NCI-H1417 (cell line): ENCODE measurements at regions not wholly inside any gene's neighbourhood (a gene's known extent, or its start where the extent isn't known, plus 50 kb on each side); places are given as distances from the start of the nearest gene placed in this dataset.
"Not testable (repeated sequence)": the region's sequence is repeated elsewhere in the genome, so short reads cannot be mapped to it uniquely, and the experiment has no call there.

ENCODE experiments used
- DNase-seq, 3 experiments: peaks; one replicate each; lab custom pipeline; 2025; lab: John Stamatoyannopoulos, UW

DNA sequence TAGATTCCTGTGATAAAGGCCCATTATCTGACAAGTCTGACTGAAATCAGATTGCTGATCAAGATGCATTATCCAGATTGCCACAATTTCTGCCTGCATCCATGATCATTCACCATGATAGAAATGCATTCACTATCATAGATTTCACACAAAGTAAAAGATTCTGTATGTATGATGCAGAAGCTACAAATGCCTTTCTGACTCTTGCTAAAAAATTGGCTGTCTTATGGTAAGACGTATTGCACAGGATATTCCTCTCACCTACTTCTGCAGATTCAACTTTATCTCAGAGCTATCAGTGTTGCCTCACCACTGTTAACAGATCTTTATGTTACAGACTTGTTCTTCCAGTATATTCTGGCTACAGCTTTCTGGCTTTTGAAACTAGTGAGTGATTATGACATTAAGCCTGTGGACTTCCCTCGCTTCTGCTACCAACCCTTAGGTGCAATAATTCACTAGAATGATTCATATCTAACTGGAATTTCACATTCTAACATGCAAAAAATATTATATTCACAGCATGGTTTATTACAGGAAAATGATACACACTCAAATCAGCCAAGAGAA is 955.3 kb downstream of the EPHA3 start:
- DNase-seq: no peak

DNA sequence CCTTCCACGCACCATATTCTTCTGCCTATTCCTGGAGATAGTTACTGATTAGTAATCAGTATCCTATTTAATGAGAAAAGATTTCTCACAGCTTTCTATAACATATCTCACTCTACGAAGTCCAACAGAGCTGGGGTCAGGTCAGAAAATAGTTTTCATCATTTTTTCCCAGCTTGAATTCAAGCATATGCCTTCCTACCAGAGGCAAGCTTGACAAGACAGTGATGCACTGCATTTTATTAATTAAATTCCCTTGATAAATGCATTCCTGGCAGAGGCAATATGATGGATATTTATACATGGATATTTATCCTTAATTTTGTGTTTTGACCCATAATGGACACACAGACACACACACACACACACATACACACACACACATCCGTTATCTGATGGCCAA is 961.4 kb downstream of the EPHA3 start:
- DNase-seq: no peak

DNA sequence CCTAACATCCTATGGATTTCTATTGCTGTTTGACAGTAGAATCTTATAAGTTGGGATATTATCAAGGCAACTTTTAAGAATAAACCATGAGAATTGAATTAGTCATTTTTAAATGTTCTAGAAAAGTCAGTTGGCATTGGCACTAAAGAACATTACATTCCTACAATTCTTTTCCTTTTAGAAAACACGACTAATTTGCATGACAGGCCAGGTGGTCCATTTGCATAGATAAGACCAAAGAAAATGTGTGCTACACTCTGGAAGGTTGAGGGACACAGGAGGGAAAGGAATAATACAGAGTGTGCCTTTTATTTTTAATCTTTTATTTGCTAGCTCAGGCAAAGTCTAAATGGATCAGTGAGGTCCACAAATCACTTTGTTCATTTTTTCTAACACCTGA is 962.3 kb downstream of the EPHA3 start:
- DNase-seq: no peak

DNA sequence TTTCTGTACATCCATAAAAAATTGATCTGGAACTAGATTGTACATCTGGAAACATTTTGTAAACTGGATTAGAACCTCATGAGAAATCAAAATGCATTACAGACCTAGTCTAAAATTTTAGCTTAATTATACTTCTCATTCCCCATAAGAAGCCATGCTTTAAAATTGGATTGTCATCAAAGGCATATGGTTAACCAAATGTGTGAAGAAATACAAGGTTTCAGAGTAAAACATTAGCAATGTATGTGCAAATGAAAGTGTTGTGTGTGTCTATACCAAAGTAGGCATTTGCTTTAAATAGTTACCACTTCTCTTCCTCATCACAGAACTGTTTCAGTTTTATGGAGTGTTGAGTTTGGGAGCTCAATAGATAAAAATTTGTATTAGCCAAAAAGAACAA is 968.7 kb downstream of the EPHA3 start:
- no peak for DNase-seq

DNA sequence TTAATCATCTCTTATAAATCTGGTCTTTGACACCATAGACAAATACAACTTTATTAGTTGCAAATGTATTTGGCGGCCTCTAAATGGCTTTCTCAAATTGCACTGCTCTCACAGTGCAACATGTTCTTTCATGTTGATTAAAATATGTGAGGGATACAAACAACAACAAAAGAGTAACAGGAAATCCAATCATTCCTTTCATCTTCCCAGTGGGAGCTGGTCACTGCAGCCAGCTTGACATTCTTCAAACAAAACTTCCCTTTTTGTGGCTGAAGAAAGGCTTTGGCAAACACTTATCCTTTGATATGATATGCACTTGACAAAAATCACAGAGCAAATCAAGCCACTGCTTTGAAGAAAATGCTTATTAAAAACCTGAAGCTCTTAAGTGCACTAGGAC is 973.6 kb downstream of the EPHA3 start:
- DNase-seq: peak in 2 of 3 experiments; percentile 22 to 76

DNA sequence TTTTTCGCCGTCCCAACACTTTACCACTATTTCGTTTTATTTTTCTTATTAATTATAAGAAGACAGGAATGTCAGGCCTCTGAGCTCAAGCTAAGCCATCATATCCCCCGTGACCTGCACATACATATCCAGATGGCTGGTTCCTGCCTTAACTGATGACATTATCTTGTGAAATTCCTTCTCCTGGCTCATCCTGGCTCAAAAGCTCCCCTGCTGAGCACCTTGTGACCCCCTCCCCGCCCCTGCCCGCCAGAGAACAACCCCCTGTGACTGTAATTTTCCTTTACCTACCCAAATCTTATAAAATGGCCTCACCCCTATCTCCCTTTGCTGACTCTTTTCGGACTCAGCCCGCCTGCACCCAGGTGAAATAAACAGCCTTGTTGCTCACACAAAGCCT is 978.9 kb downstream of the EPHA3 start:
- not testable (repeated sequence) for DNase-seq

DNA sequence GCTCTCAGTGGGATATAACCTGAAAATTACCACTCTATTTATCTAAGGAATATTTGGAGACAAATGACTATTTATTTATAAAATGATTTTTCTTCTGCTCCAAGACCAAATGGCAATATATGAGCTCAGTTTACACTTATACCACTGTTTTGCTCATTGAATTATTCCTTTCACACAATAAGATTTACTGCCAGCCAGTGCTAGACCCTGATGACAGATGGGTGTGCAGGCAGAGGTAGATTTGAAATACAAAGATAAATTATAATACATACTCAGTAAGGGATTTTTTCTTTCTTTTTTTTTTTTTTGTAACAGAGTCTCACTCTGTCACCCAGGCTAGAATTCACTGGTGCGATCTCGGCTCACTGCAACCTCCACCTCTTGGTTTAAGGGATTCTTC is 980.3 kb downstream of the EPHA3 start:
- DNase-seq: no peak

DNA sequence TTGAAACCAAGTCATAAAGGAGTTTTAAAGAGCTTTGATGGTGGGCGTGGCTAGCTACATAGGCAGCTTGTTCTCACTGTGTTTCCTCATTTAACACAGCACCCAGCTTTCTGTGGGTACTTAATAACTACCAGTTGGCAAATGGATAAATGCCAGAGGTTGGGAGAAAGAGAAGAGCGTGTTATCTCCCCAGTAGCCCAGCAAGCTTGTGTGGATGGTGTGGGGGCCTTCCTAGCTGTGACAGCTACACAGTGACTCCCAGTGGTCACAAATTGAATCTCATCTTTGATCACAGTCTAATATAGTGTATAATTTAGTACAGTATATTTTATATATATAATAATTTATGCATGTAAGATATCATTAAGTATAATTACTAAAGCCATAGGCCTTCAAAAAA is 984.1 kb downstream of the EPHA3 start:
- peak in 2 of 3 experiments; percentile 71 to 91 for DNase-seq

DNA sequence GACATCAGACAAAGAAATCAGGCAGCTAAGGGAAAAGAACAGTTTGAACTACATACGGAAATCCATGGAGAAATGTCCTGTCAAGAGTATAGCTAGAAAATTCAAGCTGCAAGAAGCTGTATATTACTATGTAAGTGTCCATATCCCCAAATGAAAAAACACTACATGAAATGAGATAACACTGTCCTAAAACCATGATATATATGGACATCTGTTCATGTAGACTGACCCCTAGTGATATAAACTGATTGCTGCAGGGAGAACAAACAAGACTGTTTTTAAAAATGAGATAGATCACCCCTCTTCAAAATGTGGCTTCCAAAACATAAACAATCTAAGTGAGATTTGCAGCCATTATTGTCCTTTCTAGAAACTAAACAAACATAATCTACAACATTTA is 985.6 kb downstream of the EPHA3 start:
- DNase-seq: peak in 2 of 3 experiments; percentile 15 to 67

DNA sequence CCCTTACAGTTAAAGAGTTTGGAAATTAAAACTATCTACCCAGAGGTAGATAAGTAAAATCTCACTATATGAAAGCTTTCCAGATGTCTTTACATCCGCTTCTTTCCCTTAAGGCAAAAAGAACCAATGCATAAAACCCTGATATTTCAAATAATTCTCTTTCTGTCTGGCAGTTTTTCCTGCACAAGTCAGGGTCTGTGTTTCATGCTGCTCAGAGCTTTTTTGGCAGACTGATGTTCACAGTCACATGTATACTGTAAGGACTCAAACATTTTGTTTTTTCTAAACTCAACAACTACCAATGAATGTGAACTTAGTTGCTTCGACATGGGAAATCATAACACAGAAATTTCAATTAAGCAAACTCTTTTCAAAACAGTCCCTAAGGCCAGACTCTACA is 988.4 kb downstream of the EPHA3 start:
- DNase-seq: no peak

DNA sequence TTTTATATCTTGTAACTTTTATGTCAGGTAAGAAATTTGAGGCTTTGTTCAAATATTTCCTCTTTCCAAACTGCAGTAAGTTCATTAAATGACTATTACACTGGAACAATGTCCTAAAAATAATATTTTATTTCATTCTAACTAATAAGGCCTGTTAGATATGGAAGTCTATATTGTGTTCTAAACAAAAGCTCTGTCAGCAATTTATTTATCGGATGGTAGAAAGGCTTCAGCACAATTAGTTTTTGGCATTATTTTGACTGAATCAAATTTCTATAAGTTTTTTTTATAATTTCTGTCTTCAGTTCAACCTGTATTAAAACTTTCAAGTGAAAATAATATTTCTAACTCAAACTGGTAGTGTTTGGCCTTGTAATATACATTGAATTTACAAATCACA is 992.1 kb downstream of the EPHA3 start:
- no peak for DNase-seq

DNA sequence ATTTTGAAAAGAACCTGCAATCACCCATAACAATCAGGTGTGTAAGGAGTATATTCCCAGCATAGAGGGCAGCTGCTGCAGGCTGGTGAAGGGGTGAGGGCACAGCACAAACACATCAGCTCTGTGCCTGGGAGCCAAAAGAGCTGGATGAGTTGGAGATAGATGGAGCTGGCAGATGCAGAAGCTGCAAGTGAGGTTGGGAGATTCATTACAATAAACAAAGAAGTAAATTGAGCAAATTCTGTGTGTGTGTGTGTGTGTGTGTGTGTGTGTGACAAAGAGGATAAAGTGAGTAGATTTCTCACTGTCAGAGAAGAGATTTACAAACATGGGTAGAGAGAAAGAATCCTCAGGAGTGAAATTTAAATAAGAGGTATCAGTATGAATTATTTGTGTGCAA is 994.7 kb downstream of the EPHA3 start:
- DNase-seq: peak in 1 of 3 experiments; percentile 29

DNA sequence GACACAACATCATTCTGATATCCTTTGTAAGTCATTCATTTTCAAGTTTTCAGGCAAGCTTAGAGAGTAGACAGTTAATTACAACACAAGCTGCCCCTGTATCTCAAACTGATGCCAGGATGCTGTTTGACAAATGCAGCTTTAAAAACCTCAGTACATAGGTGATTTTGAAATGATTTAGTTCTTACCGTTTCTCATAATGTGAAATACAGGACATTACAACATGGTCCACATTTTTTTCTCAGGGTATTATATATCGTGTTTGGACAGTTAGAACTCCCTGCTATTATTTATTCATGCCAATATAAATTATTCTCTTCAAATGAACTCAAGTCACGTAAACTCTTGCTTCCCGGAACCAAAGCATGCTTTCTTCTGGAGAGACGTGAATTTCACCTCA is 1013.9 kb downstream of the EPHA3 start:
- no peak for DNase-seq

DNA sequence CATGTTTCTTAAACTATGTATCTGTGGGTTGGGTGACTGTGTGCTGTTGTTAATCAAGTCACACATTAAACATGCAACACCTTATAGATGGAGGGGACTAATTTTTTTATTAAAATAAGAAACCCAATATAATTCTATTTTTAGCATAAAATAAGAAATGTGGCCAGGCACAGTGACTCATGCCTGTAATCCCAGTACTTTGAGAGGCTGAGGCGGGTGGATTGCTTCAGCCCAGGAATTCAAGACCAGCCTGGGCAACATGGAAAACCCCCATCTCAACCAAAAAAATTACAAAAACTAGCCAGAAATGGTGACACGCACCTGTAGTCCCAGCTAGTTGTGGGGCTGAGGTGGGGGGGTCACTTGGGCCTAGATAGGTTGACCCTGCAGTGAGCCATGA is 1021.0 kb downstream of the EPHA3 start:
- DNase-seq: no peak

DNA sequence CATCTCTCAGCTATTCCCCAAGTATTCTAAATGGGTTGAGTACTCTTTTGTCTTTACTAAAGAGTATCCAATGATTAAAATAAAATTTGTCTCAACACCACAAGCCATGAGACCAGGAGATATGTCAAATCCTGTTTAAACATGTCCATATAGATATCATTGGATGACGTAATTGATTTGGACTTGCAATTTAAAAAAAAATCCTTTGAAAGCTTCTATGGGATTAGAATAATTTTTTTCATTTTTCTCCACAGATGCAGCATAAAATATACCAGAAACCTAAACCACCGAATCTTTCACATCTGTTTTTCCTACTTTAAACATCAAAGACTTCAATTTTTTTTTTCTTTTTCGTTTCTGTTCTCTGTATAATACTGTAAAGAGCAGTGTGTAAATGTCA is 1022.3 kb downstream of the EPHA3 start:
- DNase-seq: no peak

DNA sequence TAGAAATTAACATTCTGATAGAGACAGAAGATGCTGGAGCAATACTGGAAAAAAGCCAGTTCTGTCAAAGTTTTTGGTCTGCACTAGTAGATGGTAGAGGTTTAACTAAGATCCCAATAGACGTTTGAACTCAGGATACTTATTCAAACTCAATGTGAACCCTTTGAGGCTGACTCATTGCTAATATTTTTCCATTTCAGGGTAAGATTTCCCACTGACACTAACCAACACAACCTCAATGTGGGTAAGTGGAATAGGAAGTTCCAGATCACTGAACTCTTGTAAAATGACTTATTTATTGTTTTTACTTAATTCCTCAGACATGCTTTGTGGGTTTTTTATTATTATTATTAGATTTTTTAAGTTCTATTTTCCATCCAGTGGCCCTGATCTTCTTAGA is 1024.8 kb downstream of the EPHA3 start:
- DNase-seq: no peak

DNA sequence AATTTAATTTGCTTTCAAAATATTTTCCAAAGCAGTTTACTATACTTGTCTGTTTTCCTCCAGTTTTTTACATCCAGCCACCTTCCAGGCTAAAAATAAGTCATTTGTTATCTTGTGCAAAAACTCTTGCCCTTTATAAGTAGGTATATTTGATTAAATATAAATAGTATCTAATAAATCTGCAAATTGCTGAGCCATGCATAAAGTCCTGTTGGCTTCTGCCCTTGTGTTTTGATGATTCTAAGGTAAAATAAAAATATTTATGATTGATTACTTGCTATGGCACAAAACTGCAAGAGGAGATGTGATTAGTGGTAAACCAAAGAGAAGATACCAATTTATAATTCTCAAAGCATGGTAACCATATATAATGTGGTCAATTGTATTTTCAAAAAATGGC is 1026.7 kb downstream of the EPHA3 start:
- DNase-seq: no peak

DNA sequence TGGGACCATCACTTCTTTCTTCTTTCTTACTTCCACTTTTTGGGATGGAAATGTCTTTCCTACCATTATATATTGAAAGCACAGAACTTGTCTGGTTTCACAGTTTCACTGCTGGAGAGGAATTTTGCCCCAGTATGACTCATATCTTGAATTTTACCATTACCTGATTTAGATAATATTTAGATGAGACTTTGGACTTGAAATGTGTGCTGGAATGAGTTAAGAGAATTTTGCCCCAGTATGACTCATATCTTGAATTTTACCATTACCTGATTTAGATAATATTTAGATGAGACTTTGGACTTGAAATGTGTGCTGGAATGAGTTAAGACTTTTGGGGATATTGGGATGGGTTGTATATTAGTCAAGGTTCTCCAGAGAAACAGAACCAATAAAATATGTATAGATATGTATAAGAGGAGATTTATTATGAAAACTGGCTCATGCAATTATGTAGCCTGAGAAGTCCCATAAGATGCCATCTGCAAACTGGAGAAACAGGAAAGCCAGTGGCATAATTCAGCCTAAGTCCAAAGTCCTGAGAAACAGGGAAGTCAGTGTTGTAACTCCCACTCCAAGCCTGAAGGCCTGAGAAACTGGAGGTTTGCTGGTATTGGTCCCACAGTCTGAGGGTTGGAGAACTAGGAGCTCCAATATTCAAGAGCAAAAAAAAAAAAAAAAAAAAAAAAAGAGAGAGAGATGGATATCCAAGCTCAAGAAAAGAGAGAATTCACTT is 1029.2 kb downstream of the EPHA3 start:
- no peak for DNase-seq

DNA sequence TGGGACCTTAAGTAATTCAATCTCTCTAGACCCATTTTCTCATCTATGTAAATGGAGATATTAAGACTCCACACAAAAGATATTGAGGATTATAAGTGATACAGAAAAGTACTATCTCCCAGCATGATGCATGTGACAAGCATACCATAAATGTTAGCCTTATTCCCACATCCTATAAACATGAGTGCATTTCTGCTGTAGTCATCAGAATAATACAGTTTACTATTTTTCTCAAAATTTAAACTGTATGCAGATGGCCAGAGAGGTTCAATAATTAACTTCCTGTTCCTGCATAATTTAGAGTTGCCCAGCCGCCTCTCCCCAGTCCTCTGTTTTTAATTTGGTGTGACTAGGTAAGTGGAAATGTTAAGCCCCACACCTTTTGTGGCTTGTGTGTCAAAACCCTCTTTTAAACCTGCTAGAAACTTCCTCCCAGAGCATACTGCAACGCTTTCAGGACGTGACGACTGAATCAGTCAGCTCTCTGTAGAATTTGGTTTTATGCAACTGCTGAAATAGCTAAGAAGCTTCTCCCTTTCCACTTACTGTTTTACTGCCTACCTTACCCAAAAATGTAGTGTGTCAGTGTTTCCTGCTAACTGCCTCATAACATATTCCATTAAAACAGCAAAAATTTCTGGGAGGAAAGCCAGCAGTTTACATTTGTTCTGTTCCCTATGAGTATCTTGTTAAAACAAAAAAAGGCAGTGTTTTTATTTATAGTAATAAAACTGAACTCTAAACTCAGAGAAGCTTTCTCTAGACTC is 1037.9 kb downstream of the EPHA3 start:
- no peak for DNase-seq

DNA sequence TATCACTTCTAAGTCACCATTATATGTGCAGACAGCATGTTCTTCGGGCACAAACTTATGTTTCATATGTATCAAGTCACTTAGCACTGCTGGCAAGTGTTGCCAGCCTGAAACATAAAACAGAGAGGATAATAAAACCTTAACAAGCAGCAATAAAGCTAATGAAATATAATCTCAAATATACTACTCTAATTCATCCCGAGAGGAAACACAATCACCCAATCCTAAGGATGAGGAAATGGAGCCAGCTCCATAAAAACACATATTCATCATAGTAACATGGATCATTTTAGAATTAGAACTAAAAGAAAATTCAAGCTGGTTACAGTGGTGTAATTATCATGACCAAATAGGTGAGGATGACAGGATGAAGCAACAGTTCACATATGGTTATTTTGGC is 1072.7 kb downstream of the EPHA3 start:
- DNase-seq: no peak

DNA sequence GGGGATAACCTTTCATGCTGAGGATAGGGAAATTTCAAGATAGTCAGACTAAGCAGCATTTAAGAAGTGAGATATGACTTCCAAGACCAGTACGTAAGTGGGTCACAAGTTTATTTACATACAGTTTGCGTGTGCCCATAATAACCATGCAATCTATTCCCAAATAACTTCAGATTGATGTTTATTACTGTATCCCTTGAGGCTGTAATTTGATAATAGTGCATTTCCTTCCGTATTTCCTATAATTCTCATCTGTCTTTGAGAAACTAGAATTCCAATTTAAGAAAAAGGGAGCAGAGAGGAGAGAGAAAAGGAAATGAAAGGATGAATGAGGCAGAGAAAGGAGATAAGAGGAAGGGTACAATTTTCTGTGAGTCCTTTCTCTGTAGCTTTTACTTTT is 1073.1 kb downstream of the EPHA3 start:
- no peak for DNase-seq

DNA sequence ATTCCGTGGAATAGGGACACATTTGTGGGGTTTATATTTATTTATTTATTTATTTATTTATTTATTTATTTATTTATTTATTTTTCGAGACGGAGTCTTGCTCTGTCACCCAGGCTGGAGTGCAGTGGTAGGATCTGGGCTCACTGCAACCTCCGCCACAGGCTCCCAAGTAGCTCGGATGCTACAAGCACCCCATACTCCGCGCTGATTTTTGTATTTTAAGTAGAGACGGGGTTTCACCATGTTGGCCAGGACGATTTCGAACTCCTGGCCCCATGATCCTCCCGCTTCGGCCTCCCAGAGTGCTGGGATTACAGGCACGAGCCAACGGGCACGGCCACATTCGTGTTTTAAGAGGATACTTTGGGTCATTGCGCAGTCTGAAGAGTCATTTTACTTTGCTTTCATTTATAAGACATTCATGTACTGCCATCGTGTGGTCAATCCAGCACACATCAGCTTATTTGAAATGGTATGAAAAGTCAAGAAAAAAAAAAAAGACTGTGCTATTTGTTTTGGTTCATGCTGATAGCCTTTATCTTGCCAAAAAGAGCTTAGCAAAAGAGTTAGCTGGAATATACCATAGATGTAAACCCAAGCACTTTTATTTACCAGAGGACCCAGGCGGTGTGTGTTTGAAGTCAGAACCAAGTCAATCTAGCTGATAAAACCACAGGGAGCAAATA is 1075.0 kb downstream of the EPHA3 start:
- peak in 2 of 3 experiments; percentile 41 to 74 for DNase-seq

DNA sequence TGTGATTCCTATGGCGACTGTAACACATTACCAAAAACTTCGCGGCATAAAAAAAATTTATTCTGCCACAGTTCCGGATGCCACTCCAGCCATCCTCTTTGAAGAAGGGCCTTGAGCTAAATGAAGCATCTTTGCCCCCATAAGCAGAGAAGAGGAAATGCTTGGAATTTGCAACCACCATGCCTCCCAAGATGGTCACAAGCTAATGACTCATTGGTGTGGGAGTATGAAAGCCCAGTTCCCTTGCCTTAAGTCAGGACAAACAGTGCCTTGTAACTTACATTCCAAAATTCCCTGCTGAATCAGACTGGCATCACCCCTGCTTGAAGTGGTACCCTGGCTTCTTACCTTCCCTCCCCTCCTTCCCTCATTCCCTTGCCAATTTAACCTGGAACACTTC is 1077.4 kb downstream of the EPHA3 start:
- DNase-seq: no peak
